ENCODE measurements at regions not wholly inside any gene's neighbourhood (a gene's known extent, or its start where the extent isn't known, plus 50 kb on each side); places are given as distances from the start of the nearest gene placed in this dataset.

GRCh38 chr3:170813266-170813665 is 56.7 kb downstream of the RPL22L1 start:
- TF ChIP-seq, protein P1, sequence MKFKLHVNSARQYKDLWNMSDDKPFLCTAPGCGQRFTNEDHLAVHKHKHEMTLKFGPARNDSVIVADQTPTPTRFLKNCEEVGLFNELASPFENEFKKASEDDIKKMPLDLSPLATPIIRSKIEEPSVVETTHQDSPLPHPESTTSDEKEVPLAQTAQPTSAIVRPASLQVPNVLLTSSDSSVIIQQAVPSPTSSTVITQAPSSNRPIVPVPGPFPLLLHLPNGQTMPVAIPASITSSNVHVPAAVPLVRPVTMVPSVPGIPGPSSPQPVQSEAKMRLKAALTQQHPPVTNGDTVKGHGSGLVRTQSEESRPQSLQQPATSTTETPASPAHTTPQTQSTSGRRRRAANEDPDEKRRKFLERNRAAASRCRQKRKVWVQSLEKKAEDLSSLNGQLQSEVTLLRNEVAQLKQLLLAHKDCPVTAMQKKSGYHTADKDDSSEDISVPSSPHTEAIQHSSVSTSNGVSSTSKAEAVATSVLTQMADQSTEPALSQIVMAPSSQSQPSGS (tag by site-specific recombination; IDR thresholded peaks at IDR 0.05; ENCODE audit: low read depth), result no peak
- no peak for TF ChIP-seq GLIS1 (tag by site-specific recombination; IDR thresholded peaks at IDR 0.05)
- no peak for TF ChIP-seq ZBTB7A (tag by site-specific recombination; IDR thresholded peaks at IDR 0.05; ENCODE audit: low read depth)
- TF ChIP-seq CTCF (tag by site-specific recombination; IDR thresholded peaks at IDR 0.05), result no peak

Measured in HEK293 (cell line).